WTC11 (cell line): ENCODE measurements at regions not wholly inside any gene's neighbourhood (a gene's known extent, or its start where the extent isn't known, plus 50 kb on each side); places are given as distances from the start of the nearest gene placed in this dataset.

Experiments used
- ATAC-seq: fragments of 200-7000 bp; cut with Tn5 transposase; 2 replicates; pipeline ENCODE4 v1.10.0; 2021; ENCODE audit warnings: mild to moderate bottlenecking, moderate library complexity
- CTCF ChIA-PET: fragments of 300-600 bp; sonication (Branson Sonifier 250); formaldehyde crosslinking; loops from one replicate; lab custom pipeline; 2021; ENCODE audit warnings: antibody characterized with exemption; lab: Charles Lee
- POLR2A ChIA-PET: fragments of 350-600 bp; sonication (Branson Sonifier 250); formaldehyde crosslinking; loops from one replicate; lab custom pipeline; 2021; ENCODE audit warnings: antibody characterized with exemption; lab: Charles Lee
- DNase-seq: peaks from one replicate; pipeline ENCODE4 v3.0.0; 2021; ENCODE audit warnings: low spot score
- H3K27ac Mint-ChIP-seq: 2 replicates; pipeline ENCODE4 v1.8.0; 2021; ENCODE audit warnings: mixed read lengths
- H3K27me3 Mint-ChIP-seq: 2 replicates; pipeline ENCODE4 v1.8.0; 2021; ENCODE audit warnings: low read depth, mild to moderate bottlenecking, moderate library complexity, mixed read lengths
- H3K36me3 Mint-ChIP-seq: 2 replicates; pipeline ENCODE4 v1.8.0; 2021; ENCODE audit warnings: mixed read lengths
- H3K4me1 Mint-ChIP-seq: 2 replicates; pipeline ENCODE4 v1.8.0; 2022; ENCODE audit warnings: mixed read lengths
- H3K4me3 Mint-ChIP-seq: 2 replicates; pipeline ENCODE4 v1.8.0; 2021; ENCODE audit warnings: mild to moderate bottlenecking, moderate library complexity, mixed read lengths
- H3K9me3 Mint-ChIP-seq: 2 replicates; pipeline ENCODE4 v1.8.0; 2021; ENCODE audit warnings: mixed read lengths
- CBFB ChIP-seq: sonication (generic); formaldehyde crosslinking; IDR thresholded peaks from 2 replicates; pipeline ENCODE4 v1.8.1; 2022; ENCODE audit warnings: mild to moderate bottlenecking, low read depth, missing genetic modification reagents
- ELF4 ChIP-seq: sonication (generic); formaldehyde crosslinking; IDR thresholded peaks from 2 replicates; pipeline ENCODE4 v1.8.1; 2022; ENCODE audit warnings: low read depth, mild to moderate bottlenecking, moderate library complexity, missing genetic modification reagents
- PRRX2 ChIP-seq: fragments of 250-450 bp; sonication (Bioruptor Pico); IDR thresholded peaks from 2 replicates; pipeline ENCODE4 v1.8.0; 2021; ENCODE audit warnings: mild to moderate bottlenecking
- SOX15 ChIP-seq: fragments of 250-450 bp; sonication (Bioruptor Pico); IDR thresholded peaks from 2 replicates; pipeline ENCODE4 v1.9.0; 2021; ENCODE audit warnings: mild to moderate bottlenecking
- ZNF138 ChIP-seq: sonication (generic); formaldehyde crosslinking; conservative IDR thresholded peaks from 2 replicates; pipeline ENCODE4 v1.8.1; 2022; ENCODE audit warnings: mild to moderate bottlenecking, moderate library complexity, missing genetic modification reagents
- ZNF232 ChIP-seq: sonication (generic); formaldehyde crosslinking; IDR thresholded peaks from 2 replicates; pipeline ENCODE4 v1.8.0; 2022; ENCODE audit warnings: mild to moderate bottlenecking, missing genetic modification reagents
- TF ChIP-seq, protein P1 (sequence below): fragments of 250-450 bp; sonication (Bioruptor Pico); conservative IDR thresholded peaks from 2 replicates; pipeline ENCODE4 v1.9.0; 2021; ENCODE audit warnings: mild to moderate bottlenecking
- TF ChIP-seq, protein P2 (sequence below): sonication (generic); formaldehyde crosslinking; IDR thresholded peaks from 2 replicates; pipeline ENCODE4 v1.8.1; 2022; ENCODE audit warnings: low read depth, missing genetic modification reagents, borderline replicate concordance
- TF ChIP-seq, protein P3 (sequence below): sonication (generic); formaldehyde crosslinking; IDR thresholded peaks from 2 replicates; pipeline ENCODE4 v1.8.1; 2023; ENCODE audit warnings: mild to moderate bottlenecking, moderate library complexity, missing genetic modification reagents
- TF ChIP-seq, protein P4 (sequence below): fragments of 200-600 bp; IDR thresholded peaks from 2 replicates; pipeline ENCODE4 v1.8.0; 2022; ENCODE audit warnings: antibody characterized with exemption
- TF ChIP-seq, protein P5 (sequence below): sonication (generic); formaldehyde crosslinking; IDR thresholded peaks from 2 replicates; pipeline ENCODE4 v1.8.0; 2023; ENCODE audit warnings: missing genetic modification reagents, mild to moderate bottlenecking, borderline replicate concordance
- TF ChIP-seq, protein P6 (sequence below): sonication (generic); formaldehyde crosslinking; conservative IDR thresholded peaks from 2 replicates; pipeline ENCODE4 v1.8.1; 2022; ENCODE audit warnings: mild to moderate bottlenecking, missing genetic modification reagents
- TF ChIP-seq, protein P7 (sequence below): sonication (generic); formaldehyde crosslinking; IDR thresholded peaks from 2 replicates; pipeline ENCODE4 v1.8.1; 2023; ENCODE audit warnings: mild to moderate bottlenecking, missing genetic modification reagents, borderline replicate concordance

DNA sequence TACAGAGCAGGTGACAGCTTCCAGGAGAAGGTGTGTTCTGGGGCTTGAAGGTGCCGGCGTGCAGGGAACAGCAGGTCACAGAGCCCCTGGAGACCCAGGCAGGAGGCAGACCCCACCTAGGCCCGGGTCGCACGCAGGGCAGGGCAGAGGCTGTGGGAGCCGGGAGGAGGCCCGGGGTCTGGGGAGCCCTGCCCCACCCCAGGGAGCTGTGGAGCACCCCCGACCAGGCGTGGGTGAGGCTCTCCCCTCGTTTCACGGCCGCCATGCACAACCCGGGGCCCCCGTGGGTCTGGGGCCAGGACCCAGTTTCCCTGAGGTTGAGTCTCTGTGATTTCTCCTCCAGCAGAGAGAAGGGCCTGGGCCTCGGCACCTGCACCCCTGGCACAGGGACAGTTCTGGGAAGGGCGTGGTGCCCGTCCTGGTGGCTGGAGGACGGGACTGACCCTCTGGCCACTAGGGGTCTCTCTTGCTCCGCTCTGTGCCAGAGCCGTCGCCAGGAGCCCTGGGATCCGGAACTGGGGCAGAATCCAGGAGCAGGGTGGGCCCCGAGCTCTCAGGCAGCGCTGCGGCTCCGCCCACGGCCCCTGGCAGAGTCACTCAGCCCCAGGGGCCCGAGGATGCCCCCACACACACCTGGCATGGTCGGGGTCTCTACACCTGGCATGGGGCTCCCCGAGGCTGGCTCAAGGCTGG, 75.2 kb upstream of the FBRSL1 start (continued):
- TF ChIP-seq, protein P1, sequence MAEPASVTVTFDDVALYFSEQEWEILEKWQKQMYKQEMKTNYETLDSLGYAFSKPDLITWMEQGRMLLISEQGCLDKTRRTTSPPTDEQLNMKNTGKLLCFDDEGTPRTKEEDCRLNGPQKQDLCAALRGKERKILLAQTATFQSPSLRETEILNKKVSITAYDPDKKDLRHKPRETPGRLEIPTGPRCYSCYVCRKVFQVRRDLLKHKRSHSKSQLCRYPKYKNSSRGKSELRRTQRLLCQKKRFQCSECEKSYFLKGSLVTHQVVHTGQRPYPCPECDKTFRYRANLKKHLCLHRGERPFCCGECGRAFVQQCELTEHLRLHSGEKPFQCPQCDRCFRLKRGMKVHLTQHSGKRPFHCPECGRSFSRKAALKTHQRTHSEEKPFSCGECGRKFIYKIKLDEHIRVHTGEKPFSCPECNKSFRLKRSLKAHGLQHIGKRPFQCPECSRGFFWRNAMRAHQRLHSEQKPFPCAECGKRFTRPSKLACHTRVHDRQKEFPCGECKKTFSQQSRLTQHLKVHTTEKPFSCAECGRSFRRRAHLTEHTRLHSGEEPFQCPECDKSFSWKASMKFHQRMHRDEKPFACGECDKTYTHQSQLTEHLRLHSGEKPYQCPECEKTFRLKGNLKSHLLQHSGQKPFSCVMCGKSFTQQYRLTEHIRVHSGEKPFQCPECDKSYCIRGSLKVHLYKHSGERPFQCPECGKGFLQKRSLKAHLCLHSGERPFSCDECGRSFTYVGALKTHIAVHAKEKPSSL: no peak

DNA sequence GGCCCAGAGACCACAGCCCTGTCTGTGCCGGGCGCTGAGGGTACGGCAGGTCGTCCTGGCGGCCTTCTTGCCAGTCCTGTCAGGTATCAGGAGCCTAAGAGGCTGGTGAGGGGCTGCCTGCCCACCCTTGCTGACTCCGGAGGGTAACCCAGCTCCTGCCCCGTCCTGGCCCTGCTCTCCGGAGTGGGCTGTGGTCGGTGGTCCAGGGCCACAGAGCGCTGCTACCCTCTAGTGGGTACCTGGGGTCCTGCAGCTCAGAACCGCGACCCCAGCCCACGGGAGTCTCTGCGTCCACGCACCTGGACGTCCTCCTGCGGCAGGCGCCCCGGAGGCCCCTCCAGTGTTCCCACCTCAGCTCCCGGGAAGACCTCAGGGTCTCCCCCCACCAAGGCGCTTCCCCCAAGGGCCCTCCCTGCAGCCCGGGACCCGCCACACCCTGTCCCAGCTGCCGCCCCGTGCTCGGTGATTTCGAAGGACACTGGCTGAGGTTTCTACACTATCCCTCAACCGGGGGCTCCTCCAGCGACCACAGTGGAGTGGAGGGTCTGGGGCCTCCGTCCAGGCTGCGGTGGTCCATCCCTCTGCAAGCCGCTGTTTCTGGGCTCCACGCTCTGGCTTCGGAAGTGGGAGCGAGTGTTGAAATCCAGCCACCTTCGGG, 75.9 kb upstream of the FBRSL1 start:
- CTCF ChIA-PET: interaction anchor here (0.6 to 3.7 kb wide), 101 partner anchors 8 to 367 kb away, joined by 3 to 66 read pairs (median 6); partner anchors contain the start of genes GALNT9, LRCOL1 and P2RX2
- peak; percentile 71 for DNase-seq
- Mint-ChIP-seq H3K9me3 (no peaks in the 10 kb centered on the region), H3K27ac (no peak overlapping the region), H3K36me3 (no peaks in the 10 kb centered on the region), H3K27me3 (peaks cover 34% of the 10 kb centered on the region), H3K4me3 (no peak overlapping the region)
- POLR2A ChIA-PET: interaction anchor here (0.5 to 1.1 kb wide), 2 partner anchors 102 to 260 kb away, joined by 3 to 4 read pairs; no protein-coding TSS in a partner anchor
- ATAC-seq: peak; percentile 64
- no peak for TF ChIP-seq ZNF138
- TF ChIP-seq, protein P2, sequence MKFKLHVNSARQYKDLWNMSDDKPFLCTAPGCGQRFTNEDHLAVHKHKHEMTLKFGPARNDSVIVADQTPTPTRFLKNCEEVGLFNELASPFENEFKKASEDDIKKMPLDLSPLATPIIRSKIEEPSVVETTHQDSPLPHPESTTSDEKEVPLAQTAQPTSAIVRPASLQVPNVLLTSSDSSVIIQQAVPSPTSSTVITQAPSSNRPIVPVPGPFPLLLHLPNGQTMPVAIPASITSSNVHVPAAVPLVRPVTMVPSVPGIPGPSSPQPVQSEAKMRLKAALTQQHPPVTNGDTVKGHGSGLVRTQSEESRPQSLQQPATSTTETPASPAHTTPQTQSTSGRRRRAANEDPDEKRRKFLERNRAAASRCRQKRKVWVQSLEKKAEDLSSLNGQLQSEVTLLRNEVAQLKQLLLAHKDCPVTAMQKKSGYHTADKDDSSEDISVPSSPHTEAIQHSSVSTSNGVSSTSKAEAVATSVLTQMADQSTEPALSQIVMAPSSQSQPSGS (CRISPR knock-in tag): no peak
- TF ChIP-seq SOX15 (CRISPR knock-in tag): no peak
- TF ChIP-seq, protein P3, sequence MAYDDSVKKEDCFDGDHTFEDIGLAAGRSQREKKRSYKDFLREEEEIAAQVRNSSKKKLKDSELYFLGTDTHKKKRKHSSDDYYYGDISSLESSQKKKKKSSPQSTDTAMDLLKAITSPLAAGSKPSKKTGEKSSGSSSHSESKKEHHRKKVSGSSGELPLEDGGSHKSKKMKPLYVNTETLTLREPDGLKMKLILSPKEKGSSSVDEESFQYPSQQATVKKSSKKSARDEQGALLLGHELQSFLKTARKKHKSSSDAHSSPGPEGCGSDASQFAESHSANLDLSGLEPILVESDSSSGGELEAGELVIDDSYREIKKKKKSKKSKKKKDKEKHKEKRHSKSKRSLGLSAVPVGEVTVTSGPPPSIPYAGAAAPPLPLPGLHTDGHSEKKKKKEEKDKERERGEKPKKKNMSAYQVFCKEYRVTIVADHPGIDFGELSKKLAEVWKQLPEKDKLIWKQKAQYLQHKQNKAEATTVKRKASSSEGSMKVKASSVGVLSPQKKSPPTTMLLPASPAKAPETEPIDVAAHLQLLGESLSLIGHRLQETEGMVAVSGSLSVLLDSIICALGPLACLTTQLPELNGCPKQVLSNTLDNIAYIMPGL (CRISPR knock-in tag): 0 out of 2 replicates have a peak, but pooled peaks have one; percentile 30
- TF ChIP-seq, protein P4, sequence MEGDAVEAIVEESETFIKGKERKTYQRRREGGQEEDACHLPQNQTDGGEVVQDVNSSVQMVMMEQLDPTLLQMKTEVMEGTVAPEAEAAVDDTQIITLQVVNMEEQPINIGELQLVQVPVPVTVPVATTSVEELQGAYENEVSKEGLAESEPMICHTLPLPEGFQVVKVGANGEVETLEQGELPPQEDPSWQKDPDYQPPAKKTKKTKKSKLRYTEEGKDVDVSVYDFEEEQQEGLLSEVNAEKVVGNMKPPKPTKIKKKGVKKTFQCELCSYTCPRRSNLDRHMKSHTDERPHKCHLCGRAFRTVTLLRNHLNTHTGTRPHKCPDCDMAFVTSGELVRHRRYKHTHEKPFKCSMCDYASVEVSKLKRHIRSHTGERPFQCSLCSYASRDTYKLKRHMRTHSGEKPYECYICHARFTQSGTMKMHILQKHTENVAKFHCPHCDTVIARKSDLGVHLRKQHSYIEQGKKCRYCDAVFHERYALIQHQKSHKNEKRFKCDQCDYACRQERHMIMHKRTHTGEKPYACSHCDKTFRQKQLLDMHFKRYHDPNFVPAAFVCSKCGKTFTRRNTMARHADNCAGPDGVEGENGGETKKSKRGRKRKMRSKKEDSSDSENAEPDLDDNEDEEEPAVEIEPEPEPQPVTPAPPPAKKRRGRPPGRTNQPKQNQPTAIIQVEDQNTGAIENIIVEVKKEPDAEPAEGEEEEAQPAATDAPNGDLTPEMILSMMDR: peak; percentile 88
- TF ChIP-seq, all 79 proteins: peak for 2
- H3K4me1 Mint-ChIP-seq: no peaks in the 10 kb centered on the region

DNA sequence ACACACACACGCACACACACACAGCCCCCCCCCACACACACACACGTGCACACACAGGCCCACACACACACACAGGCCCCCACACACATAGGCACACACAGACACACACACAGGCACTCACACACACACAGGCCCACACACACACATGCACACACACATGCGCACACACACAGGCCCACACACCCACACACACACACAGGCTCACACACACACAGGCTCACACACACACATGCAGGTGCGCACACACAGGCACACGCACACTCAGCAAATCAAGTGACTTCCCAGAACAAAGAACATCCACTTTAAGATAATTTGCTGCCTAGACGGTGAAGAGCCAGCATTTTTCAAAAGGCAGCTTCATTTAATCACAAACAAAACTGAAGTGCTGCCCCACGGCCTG, 78.5 kb upstream of the FBRSL1 start:
- DNase-seq: no peak
- ATAC-seq: no peak
- Mint-ChIP-seq H3K4me3 (no peak overlapping the region), H3K27ac (no peak overlapping the region), H3K9me3 (no peaks in the 10 kb centered on the region), H3K4me1 (no peaks in the 10 kb centered on the region), H3K27me3 (peaks cover 22% of the 10 kb centered on the region), H3K36me3 (no peaks in the 10 kb centered on the region)
- TF ChIP-seq, protein P5, sequence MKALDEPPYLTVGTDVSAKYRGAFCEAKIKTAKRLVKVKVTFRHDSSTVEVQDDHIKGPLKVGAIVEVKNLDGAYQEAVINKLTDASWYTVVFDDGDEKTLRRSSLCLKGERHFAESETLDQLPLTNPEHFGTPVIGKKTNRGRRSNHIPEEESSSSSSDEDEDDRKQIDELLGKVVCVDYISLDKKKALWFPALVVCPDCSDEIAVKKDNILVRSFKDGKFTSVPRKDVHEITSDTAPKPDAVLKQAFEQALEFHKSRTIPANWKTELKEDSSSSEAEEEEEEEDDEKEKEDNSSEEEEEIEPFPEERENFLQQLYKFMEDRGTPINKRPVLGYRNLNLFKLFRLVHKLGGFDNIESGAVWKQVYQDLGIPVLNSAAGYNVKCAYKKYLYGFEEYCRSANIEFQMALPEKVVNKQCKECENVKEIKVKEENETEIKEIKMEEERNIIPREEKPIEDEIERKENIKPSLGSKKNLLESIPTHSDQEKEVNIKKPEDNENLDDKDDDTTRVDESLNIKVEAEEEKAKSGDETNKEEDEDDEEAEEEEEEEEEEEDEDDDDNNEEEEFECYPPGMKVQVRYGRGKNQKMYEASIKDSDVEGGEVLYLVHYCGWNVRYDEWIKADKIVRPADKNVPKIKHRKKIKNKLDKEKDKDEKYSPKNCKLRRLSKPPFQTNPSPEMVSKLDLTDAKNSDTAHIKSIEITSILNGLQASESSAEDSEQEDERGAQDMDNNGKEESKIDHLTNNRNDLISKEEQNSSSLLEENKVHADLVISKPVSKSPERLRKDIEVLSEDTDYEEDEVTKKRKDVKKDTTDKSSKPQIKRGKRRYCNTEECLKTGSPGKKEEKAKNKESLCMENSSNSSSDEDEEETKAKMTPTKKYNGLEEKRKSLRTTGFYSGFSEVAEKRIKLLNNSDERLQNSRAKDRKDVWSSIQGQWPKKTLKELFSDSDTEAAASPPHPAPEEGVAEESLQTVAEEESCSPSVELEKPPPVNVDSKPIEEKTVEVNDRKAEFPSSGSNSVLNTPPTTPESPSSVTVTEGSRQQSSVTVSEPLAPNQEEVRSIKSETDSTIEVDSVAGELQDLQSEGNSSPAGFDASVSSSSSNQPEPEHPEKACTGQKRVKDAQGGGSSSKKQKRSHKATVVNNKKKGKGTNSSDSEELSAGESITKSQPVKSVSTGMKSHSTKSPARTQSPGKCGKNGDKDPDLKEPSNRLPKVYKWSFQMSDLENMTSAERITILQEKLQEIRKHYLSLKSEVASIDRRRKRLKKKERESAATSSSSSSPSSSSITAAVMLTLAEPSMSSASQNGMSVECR (CRISPR knock-in tag): no peak
- TF ChIP-seq ZNF232 (CRISPR knock-in tag): no peak
- no peak for TF ChIP-seq CBFB (CRISPR knock-in tag)
- TF ChIP-seq, protein P6, sequence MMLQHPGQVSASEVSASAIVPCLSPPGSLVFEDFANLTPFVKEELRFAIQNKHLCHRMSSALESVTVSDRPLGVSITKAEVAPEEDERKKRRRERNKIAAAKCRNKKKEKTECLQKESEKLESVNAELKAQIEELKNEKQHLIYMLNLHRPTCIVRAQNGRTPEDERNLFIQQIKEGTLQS (CRISPR knock-in tag): no peak
- no peak for TF ChIP-seq ELF4
- TF ChIP-seq, protein P7, sequence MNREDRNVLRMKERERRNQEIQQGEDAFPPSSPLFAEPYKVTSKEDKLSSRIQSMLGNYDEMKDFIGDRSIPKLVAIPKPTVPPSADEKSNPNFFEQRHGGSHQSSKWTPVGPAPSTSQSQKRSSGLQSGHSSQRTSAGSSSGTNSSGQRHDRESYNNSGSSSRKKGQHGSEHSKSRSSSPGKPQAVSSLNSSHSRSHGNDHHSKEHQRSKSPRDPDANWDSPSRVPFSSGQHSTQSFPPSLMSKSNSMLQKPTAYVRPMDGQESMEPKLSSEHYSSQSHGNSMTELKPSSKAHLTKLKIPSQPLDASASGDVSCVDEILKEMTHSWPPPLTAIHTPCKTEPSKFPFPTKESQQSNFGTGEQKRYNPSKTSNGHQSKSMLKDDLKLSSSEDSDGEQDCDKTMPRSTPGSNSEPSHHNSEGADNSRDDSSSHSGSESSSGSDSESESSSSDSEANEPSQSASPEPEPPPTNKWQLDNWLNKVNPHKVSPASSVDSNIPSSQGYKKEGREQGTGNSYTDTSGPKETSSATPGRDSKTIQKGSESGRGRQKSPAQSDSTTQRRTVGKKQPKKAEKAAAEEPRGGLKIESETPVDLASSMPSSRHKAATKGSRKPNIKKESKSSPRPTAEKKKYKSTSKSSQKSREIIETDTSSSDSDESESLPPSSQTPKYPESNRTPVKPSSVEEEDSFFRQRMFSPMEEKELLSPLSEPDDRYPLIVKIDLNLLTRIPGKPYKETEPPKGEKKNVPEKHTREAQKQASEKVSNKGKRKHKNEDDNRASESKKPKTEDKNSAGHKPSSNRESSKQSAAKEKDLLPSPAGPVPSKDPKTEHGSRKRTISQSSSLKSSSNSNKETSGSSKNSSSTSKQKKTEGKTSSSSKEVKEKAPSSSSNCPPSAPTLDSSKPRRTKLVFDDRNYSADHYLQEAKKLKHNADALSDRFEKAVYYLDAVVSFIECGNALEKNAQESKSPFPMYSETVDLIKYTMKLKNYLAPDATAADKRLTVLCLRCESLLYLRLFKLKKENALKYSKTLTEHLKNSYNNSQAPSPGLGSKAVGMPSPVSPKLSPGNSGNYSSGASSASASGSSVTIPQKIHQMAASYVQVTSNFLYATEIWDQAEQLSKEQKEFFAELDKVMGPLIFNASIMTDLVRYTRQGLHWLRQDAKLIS: no peak
- TF ChIP-seq PRRX2 (CRISPR knock-in tag): no peak
- CTCF ChIA-PET: interaction anchor here (0.7 kb wide), 1 partner anchor 203 kb away, joined by 3 read pairs; no protein-coding TSS in a partner anchor
- POLR2A ChIA-PET: no interaction called here
